HuH-7.5 (cell line): ENCODE measurements at regions not wholly inside any gene's neighbourhood (a gene's known extent, or its start where the extent isn't known, plus 50 kb on each side); places are given as distances from the start of the nearest gene placed in this dataset.

ENCODE experiments used
- DNase-seq: peaks from one replicate; pipeline ENCODE4 v3.0.0; 2011; ENCODE audit warnings: low spot score

DNA sequence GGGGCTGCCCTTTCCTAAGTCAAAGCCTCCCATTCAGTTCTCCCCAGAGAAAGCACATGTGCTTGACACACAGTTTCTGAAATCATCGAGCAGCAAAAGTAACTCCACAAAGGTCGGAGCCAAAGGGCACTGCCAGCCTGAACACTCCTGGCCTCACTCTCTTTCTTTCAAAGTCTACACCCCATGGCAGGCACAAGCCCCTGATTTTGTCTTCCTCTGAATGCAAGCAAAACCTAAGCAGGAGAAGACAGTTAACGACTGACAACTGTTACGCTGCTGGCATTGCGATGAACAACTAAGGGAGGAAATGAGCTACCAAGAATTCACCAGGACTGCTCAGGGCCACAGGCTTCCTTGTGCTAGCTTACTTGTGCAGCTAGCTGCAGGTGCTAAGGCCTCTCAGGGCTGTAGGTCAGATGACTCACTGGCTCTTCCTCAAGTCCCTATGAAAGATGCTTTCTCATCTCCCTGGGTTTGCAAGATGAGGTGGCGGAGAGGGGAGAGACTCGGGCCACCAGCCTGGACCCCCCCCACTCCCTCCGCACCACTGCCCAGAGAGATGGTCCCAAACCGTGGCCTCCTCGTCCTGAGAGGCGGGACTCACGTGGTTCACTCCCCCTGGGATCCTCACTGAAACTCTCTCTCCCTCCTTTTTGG, 208.2 kb downstream of the DLL1 start:
- no peak for DNase-seq

DNA sequence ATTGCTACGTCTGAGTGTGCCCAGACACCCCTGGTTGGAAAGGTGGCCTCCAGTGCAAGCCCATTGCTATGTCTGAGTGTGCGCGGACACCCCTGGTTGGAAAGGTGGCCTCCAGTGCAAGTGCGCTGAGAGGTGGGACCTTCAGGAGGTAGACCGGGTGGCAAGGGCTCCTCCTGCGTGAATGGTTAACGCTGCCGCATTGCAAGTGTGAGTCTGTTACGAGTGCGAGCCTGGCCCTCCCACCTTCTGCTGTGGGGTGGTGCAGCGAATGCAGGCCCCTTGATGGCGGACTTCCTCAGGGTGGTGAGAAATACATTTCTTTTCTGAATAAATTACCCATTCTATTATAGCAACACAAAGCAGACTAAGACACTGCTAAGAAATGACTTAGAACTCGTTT, 208.8 kb downstream of the DLL1 start:
- DNase-seq = no peak

DNA sequence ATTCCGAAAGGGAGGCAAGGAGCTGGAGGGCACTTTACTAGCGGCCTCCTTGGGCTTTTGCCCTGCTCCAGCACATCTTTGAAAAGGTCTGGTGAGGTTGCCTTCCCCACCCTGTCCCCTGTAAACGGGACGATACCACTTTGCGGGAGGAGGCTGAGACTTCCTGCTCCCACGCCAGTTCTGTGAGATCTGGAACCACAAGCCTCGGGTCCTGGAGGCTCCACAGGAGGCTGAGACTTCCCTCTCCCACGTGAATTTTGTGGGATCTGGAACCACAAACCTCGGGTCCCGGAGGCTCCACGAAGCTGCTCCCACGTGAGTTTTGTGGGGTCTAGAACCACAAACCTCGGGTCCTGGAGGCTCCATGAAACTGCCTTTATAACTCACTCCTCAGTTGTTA, 209.3 kb downstream of the DLL1 start:
- DNase-seq = no peak

DNA sequence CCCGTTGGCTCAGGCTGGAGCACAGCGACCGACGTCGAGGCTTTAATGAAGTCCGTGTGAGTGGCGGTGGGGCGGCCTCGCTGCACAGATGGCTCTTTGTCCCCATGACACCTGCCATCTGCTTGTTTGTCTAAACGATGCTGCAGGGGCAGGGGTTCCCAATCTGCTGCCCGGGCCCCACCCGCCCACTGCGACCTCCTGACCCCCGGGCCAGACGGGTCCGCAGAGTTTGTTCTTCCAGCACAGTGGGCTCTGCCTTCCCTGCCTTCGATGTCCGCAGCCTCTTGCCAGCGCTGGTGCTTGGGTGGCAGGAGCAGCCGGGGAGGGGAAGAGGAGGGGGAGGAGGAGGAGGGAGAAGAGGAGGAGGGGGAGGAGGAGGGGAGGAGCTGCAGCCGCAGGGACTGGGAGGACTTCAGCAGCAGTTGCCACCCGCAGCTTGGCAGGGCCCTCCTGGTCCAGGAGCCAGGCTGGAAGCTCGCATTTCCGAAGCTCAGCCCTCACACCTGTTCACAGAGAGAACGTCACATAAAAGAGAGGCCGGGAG, 210.0 kb downstream of the DLL1 start:
- no peak for DNase-seq

DNA sequence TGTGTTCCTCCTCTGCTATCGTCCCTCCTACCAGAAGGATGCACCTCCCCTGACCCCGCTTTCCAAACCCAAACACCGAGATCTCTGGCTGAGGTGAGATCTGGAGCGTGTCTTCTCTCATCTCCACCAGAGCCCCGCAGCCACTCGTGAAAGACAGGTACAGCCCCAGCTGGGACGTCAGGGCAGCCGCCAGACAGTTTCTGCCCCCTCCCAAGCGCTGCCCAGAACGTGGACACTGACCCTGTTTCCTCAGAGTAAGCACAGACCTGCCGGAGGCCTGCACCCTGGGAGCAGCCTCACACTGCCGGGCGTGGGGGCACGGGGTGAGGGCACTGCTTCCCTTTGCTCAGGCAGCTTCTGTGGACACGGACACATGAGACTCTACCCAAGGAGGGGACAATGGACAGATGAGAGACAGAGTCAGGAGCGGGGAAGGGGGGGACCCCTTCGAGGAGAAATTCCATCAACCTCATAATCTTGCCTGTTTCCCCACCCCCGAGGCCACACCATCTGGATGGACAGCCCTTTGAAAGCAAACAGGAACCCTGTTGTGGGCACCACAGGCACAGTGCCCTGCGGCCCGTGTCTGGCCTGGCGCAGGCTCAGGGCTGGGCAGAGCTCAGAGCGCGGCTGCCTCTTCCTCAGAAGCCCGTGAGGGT, 210.6 kb downstream of the DLL1 start:
- DNase-seq = no peak

DNA sequence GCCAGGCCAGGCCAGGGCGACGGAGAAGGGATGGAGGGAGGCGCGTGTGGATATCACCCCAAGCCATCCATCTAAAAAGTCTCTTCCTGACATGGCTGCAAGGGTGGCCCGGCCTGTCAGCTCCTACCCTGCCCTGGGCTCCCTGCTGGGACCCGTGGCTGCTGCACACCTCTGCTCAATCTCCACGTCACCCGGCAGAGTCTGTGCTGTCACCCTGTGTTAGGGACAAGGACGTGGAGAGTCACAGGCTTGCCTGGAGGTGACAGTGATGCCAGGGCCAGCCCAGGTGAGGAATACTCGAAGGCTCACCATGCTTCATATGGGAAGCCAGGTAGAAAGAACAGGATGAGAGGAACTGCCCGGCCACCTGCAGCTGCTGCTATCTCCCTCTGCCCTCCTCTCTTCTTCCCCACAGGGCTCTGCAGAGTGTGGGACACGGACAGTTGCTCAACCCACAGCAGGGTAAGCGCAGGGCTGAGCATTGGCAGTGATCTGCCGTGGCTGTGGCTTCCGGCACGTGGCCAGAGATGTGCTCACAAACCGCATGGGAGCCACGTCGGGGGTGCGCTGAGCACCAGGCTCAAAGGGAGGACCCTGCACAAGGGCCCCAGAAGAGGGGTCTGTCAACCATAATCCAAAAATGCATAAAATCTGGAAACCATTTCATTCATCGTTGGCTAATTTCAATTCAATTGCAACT, 214.3 kb downstream of the DLL1 start:
- no peak for DNase-seq

DNA sequence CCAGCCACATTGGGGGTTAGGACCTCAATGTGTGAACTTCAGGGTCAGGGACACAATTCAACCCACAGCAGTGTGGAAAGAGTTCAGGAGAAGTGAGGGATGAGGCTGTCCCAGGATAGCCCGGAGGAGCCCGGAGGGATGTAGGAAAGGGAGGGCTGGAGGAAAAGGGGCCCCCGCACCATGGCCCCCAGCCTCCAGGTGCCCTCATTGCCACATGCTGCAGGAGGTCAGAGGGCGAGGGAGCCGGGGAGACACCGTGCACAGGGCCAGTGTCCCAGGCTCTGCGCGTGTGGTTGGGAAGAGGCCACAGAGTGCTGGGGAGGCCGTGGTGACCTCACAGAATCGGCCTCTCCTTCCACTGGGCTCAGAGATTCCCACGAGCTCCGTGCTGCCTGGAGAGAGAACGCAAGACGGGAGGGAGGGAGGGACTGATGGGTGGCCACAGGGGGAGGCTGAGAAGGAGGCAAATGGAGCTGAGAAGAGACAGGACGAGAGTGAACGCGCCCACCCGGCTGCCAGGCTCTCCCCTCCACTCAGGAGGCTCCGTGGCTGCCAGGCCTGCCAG, 215.1 kb downstream of the DLL1 start:
- DNase-seq = no peak

DNA sequence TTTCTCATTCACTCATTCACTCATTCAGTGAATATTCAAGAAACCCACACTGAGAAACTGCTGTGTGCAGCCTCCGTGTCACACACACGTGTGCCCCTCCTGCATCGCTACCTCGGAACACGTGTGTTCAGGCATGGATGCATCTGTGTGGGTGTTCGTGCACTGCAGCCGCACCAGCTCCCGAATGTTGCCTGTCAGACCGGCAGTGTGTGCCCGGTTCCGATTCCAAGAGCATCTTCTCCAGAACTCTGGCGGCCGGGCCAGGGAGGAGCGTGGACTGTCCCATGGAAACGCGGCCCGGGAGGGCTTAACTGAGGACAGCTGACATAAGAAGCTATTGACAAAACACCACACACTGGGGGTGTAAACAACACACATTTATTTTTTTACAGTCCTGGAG, 216.0 kb downstream of the DLL1 start:
- no peak for DNase-seq

DNA sequence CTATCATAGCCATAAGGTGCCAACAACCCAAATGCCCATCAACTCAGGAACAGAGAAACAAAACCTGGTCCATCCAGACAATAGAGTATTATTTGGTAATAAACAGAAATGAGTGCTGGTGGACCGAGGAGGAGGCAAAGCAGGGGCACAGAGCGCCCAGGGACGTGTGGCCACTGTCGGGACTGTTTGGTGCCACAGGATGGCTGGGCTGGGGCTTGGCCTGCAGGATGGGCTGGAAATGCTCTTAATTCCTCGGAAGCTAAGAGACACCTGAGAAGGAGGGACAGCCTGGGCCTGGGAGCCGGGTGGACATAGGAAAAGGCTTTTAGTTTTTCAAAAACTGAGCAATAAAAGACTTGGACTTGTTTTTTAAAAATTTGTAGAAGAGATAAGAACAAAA, 216.4 kb downstream of the DLL1 start:
- no peak for DNase-seq

DNA sequence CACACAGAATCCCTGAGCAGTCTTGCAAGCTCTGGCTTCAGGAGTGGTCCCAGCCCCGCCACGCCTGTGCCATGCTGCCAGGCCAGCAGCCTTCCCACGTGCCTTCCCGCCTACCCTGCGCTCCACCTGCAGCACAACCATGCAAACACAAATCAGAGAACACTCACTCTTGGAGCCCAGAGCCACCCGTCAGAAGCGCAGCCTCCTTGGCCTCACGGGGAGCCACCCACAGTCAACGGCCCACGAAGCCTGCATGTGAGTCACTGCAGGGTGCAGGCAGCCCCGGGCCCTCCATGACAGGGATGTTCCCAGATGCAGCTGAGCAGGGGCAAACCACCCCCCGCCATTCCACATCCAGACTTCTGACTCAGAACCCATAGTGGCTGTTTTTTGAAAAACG, 217.0 kb downstream of the DLL1 start:
- DNase-seq = no peak

DNA sequence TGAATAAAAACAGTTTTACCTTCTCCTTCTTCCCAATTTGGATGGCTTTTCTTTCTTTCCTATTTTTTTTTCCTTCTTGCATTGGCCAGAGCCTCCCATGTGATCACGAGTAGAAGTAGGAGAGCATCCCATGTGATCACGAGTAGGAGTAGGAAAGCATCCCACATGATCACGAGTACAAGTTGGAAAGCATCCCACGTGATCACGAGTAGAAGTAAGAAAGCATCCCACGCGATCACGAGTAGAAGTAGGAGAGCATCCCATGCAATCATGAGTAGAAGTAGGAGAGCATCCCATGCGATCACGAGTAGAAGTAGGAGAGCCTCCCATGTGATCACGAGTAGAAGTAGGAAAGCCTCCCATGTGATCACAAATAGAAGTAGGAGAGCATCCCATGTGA, 218.6 kb downstream of the DLL1 start:
- DNase-seq = no peak

DNA sequence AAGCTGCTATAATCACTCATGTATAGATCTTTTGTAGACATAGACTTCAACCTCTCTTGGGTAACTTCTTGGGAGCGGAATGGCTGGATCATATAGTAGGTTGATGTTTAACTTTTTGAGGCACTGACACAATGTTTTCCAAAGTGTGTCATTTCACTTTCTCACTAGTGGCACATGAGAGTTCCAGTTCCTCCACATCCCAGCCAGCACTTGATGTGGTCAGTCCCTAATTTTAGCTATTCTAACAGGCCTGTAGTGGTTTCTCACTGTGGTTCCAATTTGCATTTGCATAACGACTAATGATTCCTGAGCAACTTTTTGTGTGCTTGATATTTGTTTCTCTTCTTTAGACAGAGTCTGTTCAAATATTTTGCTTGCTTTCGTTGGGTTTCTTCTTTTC, 221.3 kb downstream of the DLL1 start:
- DNase-seq = no peak

DNA sequence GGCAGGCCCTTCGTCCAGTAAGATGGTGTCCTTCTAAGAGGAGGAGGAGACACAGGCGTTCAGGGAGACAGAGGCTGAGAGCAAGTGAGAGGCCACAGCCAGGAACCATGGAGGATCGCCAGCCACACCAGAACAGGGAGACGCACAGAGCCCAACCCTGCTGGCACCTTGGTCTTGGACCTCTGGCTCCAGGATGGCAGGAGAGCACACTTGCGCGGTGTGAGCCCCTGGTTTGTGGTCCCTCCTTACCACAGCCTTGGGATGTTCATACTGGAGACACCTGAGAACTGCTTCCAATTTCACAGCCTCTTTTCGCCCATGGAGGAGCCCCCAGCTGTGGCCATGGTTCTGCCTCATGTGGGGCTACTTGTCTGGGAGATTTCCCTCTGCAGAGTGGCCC, 222.4 kb downstream of the DLL1 start:
- no peak for DNase-seq

DNA sequence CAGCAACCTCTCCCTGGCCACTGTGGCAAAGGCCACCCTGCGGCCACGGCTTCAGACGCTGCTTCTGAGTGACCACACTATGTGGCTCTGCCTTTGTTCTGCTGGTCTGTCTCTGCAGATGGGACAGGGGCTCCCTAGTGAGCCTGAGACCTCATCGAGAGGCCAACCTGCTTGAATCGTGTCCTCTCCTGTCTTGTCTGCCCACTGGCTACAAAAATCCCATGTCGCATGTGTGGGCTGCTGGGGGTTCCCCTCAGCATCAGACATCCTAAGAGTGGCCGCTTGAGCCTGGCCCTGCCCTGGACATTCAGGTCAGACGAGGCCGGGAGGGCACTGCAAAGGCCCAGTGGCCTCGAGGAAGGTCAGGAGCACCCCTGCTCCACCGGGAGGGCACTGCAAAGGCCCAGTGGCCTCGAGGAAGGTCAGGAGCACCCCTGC, 222.9 kb downstream of the DLL1 start:
- DNase-seq = no peak

DNA sequence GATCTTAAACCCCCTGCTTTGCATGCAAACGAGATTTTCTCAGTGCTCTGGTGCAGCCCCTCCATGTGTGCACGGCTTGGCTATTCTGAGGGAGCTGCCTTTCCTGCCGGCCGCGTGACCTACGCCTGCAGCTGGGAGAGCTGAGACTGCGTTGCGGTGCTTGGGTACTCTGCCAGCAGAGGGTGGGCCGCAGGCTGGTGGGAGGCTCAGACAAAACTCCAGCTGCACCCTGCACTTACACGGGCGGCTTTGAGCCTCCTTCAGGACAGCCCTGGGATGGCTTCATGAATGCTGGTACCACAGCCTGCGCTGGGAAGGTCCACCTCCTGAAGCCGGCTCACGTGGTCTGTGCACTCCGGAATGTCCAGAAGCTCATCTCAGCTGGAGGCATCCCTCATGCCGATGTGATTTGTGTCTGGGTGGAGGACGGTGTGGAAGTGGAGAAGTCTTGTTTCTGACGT, 223.7 kb downstream of the DLL1 start:
- no peak for DNase-seq

DNA sequence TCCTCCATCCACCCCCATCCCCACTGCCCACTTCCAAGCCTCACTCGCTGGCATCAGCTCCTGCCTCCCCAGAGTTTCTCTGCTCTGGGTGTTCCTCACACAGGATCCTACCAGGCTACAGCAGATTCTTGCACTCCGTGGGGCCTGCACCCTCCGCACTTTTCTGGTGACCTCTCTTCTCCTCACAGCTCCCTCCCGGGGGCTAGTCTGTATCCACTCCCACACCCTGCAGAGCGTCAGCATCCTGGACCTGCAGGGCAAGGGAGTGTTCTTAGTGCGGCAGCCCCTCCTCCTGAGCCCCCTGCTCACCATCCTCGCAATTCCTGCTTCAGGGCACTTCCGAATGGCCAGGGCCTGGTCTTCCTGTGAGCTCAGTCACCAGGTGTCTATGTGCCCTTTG, 224.2 kb downstream of the DLL1 start:
- DNase-seq = no peak

DNA sequence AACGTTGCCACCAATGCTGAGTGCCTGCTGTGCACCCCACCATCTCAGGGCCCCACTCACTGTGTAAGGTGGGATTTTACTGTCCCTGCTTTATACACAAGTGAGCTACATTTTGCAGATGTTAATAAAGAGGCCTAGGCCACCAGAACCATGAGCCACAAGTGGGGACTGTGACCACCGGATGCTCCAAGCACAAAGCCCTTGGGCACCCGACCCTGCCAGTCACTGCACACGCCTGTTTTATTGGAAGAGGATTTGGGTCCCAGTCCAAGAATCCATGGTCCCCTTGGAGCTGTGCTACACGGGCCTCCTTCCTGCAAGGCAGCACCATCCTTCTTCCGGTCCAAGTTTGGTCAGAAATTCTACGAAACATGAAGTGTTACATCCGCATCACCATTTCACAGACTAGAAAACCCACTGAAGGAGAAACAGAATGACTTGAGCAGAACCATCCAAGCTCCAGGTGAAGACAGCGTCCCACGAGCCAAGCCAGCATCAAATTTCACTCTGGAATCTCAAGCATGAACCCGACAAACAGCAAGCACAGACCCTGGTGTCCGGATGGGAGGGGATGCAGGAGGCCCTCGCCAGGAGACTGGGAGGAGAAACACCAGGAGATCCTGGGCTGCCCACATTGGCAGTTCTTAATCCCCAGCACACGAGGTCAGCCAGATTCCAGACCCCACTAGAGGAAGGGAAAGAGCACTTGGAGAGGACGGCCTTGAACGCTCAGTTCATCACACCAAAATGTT, 226.9 kb downstream of the DLL1 start:
- no peak for DNase-seq

DNA sequence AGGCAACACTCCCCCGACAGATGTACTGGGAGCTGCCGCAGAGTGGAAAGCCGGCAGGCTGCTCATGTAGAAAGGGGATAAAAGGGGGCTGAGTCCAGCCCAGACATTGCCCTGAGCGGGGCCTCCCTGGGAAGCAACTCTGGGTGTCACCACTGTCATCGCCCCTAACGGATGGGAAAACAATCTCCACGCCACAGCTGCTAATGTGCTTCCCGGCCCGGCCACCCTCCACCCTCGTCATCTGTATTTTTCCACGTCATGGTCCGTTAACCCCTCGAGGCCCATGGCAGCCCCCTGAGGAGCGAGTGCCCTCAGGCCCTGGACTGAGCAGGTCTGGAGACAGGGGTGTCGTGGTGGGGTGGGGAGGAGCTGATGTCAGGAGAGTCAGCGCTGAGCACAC, 227.4 kb downstream of the DLL1 start:
- no peak for DNase-seq

DNA sequence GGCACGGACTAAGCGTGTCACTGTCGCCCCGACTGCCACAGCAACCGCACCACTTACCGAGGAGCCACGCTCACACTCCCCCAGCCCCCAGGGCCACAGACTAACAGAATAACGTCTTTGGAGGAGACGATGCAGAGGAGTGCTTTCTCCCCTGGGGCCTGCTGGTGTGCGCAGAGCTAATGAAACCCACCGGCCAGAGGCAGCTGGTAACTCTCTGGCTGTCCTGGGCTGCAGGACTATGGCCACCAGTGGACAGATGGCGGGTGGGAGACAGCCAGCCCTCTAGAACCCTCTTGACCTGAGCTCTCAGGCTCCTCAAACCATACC, 228.0 kb downstream of the DLL1 start:
- DNase-seq = no peak

DNA sequence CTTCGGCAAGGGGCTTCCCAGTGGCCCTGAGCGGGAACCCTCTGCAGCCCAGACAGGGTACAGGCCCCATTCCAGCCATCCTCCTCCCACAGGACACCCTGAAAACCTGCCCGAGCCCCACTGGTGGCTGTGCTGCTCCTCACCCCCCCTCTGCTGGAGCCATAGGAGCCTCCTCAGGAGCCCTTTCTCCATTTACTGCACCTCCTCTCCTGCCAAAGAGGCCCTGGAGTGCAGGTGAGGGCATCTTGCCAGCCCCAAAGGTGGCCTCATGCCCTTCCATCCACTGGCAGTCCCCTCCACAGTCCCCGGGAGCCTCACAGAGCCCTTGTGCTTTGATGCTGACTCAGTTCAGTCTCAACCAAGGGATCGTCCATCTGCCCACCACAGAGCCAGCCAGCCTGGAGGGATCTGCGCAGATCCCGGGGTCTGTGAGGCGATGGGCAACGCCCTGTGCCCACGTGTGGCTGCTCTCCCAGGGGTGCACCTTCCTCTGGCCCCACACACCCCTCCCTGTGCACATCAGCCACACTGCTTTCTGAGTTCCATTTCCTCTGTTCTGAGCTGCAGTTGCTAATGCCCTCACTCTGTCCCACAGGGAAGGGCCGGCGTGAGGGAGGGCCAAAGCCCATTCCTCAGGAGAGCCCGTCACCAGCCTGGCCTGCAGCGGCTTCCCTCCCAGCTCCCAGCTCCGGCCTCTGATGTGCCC, 228.5 kb downstream of the DLL1 start:
- no peak for DNase-seq

DNA sequence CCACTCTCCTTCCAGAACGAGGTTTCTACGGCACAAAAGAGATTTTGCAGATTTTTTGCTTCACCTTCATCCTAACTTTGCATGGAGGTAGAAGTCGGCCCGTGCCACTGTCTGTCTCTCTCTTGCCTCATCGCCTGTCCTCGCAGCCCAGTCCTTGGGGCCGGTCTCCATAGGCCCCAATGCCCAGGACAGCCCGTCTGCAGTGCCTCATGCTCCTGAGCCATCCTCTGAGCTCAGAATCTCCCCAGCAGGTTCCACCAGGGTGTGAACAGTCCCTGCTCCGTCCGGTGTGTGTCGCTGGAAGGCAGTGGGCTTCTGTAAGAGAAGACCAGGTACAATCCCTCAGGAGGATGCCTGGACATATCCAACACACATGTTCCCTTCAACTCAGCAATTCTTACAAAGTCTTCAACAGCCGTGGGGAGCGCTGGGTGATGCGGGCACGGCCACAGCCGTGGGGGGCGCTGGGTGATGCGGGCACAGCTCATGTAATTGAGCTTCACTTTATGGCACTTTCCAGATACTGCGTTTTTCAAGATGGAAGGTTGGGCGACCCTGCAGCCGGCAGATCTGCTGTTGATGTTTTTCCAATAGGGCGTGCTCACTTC, 231.9 kb downstream of the DLL1 start:
- DNase-seq = no peak
